ENCODE measurements at regions not wholly inside any gene's neighbourhood (a gene's known extent, or its start where the extent isn't known, plus 50 kb on each side); places are given as distances from the start of the nearest gene placed in this dataset.

DNA sequence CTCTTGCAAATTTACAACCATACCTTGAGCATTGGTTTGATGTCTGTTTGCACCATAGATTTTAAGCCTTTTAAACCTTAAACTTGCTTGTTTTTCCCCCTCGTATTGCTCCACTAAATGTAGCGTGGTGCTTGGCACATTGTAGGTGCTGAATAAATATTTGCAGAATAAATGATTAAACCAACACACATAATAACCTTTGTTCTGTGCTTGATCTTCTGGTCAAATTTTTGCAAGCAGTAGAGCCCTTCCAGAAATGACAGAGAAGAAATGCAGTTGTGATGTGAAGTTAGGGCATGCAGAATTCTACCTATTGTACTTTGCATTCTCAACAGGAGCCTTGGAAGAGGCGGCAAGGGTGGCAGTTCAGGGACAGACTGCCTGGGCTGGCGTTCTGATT lies 394.4 kb upstream of the TBX3 start:
- H3K4me1 ChIP-seq (ENCODE audit: insufficient read depth, low read length, poor library complexity, severe bottlenecking), result no peaks in the 10 kb centered on the region
- no peaks in the 10 kb centered on the region for H3K9me2 ChIP-seq (replicated peaks; ENCODE audit: low read depth, low read length)
- H3K4me2 ChIP-seq (ENCODE audit: low read depth, low read length, poor library complexity, severe bottlenecking), result no peak overlapping the region
- H4K20me1 ChIP-seq (ENCODE audit: insufficient read depth, low read length, poor library complexity, severe bottlenecking), result no peaks in the 10 kb centered on the region
- no peak for TF ChIP-seq EZH2phosphoT487 (IDR thresholded peaks at IDR 0.05; ENCODE audit: borderline replicate concordance)
- TF ChIP-seq, protein P1, sequence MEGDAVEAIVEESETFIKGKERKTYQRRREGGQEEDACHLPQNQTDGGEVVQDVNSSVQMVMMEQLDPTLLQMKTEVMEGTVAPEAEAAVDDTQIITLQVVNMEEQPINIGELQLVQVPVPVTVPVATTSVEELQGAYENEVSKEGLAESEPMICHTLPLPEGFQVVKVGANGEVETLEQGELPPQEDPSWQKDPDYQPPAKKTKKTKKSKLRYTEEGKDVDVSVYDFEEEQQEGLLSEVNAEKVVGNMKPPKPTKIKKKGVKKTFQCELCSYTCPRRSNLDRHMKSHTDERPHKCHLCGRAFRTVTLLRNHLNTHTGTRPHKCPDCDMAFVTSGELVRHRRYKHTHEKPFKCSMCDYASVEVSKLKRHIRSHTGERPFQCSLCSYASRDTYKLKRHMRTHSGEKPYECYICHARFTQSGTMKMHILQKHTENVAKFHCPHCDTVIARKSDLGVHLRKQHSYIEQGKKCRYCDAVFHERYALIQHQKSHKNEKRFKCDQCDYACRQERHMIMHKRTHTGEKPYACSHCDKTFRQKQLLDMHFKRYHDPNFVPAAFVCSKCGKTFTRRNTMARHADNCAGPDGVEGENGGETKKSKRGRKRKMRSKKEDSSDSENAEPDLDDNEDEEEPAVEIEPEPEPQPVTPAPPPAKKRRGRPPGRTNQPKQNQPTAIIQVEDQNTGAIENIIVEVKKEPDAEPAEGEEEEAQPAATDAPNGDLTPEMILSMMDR (conservative IDR thresholded peaks at IDR 0.05; ENCODE audit: low read length), result no peak
- no peaks in the 10 kb centered on the region for H3F3A ChIP-seq (ENCODE audit: low read depth)
- no peak overlapping the region for H3K4me3 ChIP-seq (ENCODE audit: low read length, poor library complexity, severe bottlenecking)
- H3K79me2 ChIP-seq (ENCODE audit: insufficient read depth, low read length), result no peaks in the 10 kb centered on the region
- H3K36me3 ChIP-seq (ENCODE audit: insufficient read depth, low read length), result no peaks in the 10 kb centered on the region
- H3K27me3 ChIP-seq (ENCODE audit: insufficient read depth, low read length, poor library complexity, severe bottlenecking), result no peaks in the 10 kb centered on the region
- H3K9ac ChIP-seq (ENCODE audit: low read depth, low read length, poor library complexity, severe bottlenecking), result no peak overlapping the region
- no peaks in the 10 kb centered on the region for H3K9me3 ChIP-seq (ENCODE audit: insufficient read depth, low read depth, low read length)
- H2AFZ ChIP-seq (ENCODE audit: low read length), result no peak overlapping the region

- TF ChIP-seq, protein P1 (conservative IDR thresholded peaks at IDR 0.05; ENCODE audit: low read length), result no peak
- TF ChIP-seq EZH2phosphoT487 (IDR thresholded peaks at IDR 0.05; ENCODE audit: borderline replicate concordance), result no peak
Measured at GRCh38 chr12:115075552-115076170, 391.7 kb upstream of the TBX3 start.

DNA sequence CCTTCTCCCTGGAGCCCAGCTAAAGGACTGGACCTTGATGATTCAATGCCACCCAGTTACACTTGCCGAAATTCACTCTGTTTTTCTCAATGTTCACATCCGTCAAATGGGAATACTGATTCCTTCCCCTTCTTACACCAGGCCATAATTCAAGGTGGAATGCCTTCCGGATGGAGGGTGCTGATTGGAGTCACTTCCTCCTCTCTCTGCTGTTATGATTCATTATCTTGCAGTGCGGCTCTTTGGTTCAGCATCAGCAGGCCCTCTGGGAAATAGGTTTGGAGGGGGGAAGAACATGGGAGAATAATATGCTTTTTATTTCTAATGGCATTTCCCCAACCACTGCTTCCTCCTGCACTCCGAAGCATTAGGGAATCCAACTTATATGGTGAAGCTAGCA lies 390.6 kb upstream of the TBX3 start:
- Histone ChIP-seq H4K20me1 (ENCODE audit: insufficient read depth, low read length, poor library complexity, severe bottlenecking) (no peaks in the 10 kb centered on the region), H3K9ac (ENCODE audit: low read depth, low read length, poor library complexity, severe bottlenecking) (no peak overlapping the region), H3F3A (ENCODE audit: low read depth) (no peaks in the 10 kb centered on the region), H3K36me3 (ENCODE audit: insufficient read depth, low read length) (no peaks in the 10 kb centered on the region), H3K9me2 (replicated peaks; ENCODE audit: low read depth, low read length) (no peaks in the 10 kb centered on the region), H3K4me3 (ENCODE audit: low read length, poor library complexity, severe bottlenecking) (no peak overlapping the region), H3K4me1 (ENCODE audit: insufficient read depth, low read length, poor library complexity, severe bottlenecking) (no peaks in the 10 kb centered on the region), H3K9me3 (ENCODE audit: insufficient read depth, low read depth, low read length) (0 out of 2 replicates have a peak, but pooled peaks cover 5% of the 10 kb centered on the region), H3K4me2 (ENCODE audit: low read depth, low read length, poor library complexity, severe bottlenecking) (no peak overlapping the region), H3K79me2 (ENCODE audit: insufficient read depth, low read length) (no peaks in the 10 kb centered on the region), H3K27me3 (ENCODE audit: insufficient read depth, low read length, poor library complexity, severe bottlenecking) (no peaks in the 10 kb centered on the region), H2AFZ (ENCODE audit: low read length) (no peak overlapping the region)
- TF ChIP-seq, protein P1 (conservative IDR thresholded peaks at IDR 0.05; ENCODE audit: low read length), result no peak
- no peak for TF ChIP-seq EZH2phosphoT487 (IDR thresholded peaks at IDR 0.05; ENCODE audit: borderline replicate concordance)

More at GRCh38 chr12:115075552-115076170, 391.7 kb upstream of the TBX3 start:
- Histone ChIP-seq H3K79me2 (ENCODE audit: insufficient read depth, low read length) (no peaks in the 10 kb centered on the region), H3K4me3 (ENCODE audit: low read length, poor library complexity, severe bottlenecking) (no peak overlapping the region), H4K20me1 (ENCODE audit: insufficient read depth, low read length, poor library complexity, severe bottlenecking) (no peaks in the 10 kb centered on the region), H3K4me1 (ENCODE audit: insufficient read depth, low read length, poor library complexity, severe bottlenecking) (no peaks in the 10 kb centered on the region), H3K27me3 (ENCODE audit: insufficient read depth, low read length, poor library complexity, severe bottlenecking) (no peaks in the 10 kb centered on the region), H2AFZ (ENCODE audit: low read length) (no peak overlapping the region), H3K4me2 (ENCODE audit: low read depth, low read length, poor library complexity, severe bottlenecking) (no peak overlapping the region), H3F3A (ENCODE audit: low read depth) (no peaks in the 10 kb centered on the region), H3K9me3 (ENCODE audit: insufficient read depth, low read depth, low read length) (0 out of 2 replicates have a peak, but pooled peaks cover 5% of the 10 kb centered on the region), H3K9ac (ENCODE audit: low read depth, low read length, poor library complexity, severe bottlenecking) (no peak overlapping the region), H3K9me2 (replicated peaks; ENCODE audit: low read depth, low read length) (no peaks in the 10 kb centered on the region), H3K36me3 (ENCODE audit: insufficient read depth, low read length) (no peaks in the 10 kb centered on the region)

Measured in Loucy (cell line).